GM12864 (cell line): ENCODE measurements at regions not wholly inside any gene's neighbourhood (a gene's known extent, or its start where the extent isn't known, plus 50 kb on each side); places are given as distances from the start of the nearest gene placed in this dataset.

Experiments used
- DNase-seq: peaks from one replicate; pipeline ENCODE4 v3.0.0-alpha.2; 2011; ENCODE audit warnings: low read depth
- H3K4me3 ChIP-seq: 2 replicates; pipeline ENCODE4 v1.5.1; 2011; ENCODE audit warnings: mild to moderate bottlenecking, low read depth, low read length, control low read depth
- CTCF ChIP-seq: IDR thresholded peaks from 2 replicates; pipeline ENCODE4 v1.5.1; 2011; ENCODE audit warnings: low read depth, mild to moderate bottlenecking, moderate library complexity, low read length, control low read depth, inconsistent platforms; ENCODE audit errors: missing control alignments

GRCh38 chr2:19786408-19787058 lies 115.2 kb downstream of the TTC32 start:
- H3K4me3 ChIP-seq, result no peak overlapping the region
- DNase-seq, result no peak

GRCh38 chr2:19785867-19786266 lies 115.9 kb downstream of the TTC32 start:
- no peak for TF ChIP-seq CTCF
- H3K4me3 ChIP-seq, result no peak overlapping the region
- no peak for DNase-seq

More at GRCh38 chr2:19786408-19787058, 115.2 kb downstream of the TTC32 start:
- no peak for TF ChIP-seq CTCF

- H3K4me3 ChIP-seq, result no peak overlapping the region
- no peak for TF ChIP-seq CTCF
Observed at GRCh38 chr2:19785447-19785846, 116.3 kb downstream of the TTC32 start.

GRCh38 chr2:19784456-19784855 lies 117.3 kb downstream of the TTC32 start:
- no peak for TF ChIP-seq CTCF
- H3K4me3 ChIP-seq, result no peak overlapping the region
- no peak for DNase-seq

More at GRCh38 chr2:19785447-19785846, 116.3 kb downstream of the TTC32 start:
- DNase-seq, result no peak

- no peak for TF ChIP-seq CTCF
- DNase-seq, result no peak
- H3K4me3 ChIP-seq, result no peak overlapping the region
Observed at GRCh38 chr2:19783935-19784334, 117.8 kb downstream of the TTC32 start.

GRCh38 chr2:19776941-19777514 lies 124.8 kb downstream of the TTC32 start:
- TF ChIP-seq CTCF, result no peak
- DNase-seq, result no peak

GRCh38 chr2:19775838-19776237 lies 125.9 kb downstream of the TTC32 start:
- H3K4me3 ChIP-seq, result no peak overlapping the region
- no peak for DNase-seq
- TF ChIP-seq CTCF, result no peak

More at GRCh38 chr2:19776941-19777514, 124.8 kb downstream of the TTC32 start:
- no peak overlapping the region for H3K4me3 ChIP-seq
